HFFc6 (cell line): ENCODE measurements at regions not wholly inside any gene's neighbourhood (a gene's known extent, or its start where the extent isn't known, plus 50 kb on each side); places are given as distances from the start of the nearest gene placed in this dataset.

ENCODE experiments used
- DNase-seq: peaks from one replicate; pipeline ENCODE4 v3.0.0-alpha.2; 2018
- H3K27ac Mint-ChIP-seq: 2 replicates; pipeline ENCODE4 v1.8.0; 2020; ENCODE audit warnings: mild to moderate bottlenecking, mixed read lengths
- H3K27me3 Mint-ChIP-seq: 2 replicates; pipeline ENCODE4 v1.8.0; 2021; ENCODE audit warnings: mild to moderate bottlenecking, moderate library complexity, mixed read lengths; ENCODE audit not compliant: insufficient read depth
- H3K36me3 Mint-ChIP-seq: 2 replicates; pipeline ENCODE4 v1.8.0; 2021; ENCODE audit warnings: low read depth, mixed read lengths
- H3K4me1 Mint-ChIP-seq: 2 replicates; pipeline ENCODE4 v1.8.0; 2020; ENCODE audit warnings: low read depth, mixed read lengths
- H3K4me3 Mint-ChIP-seq: 2 replicates; pipeline ENCODE4 v1.8.0; 2020; ENCODE audit warnings: mild to moderate bottlenecking, moderate library complexity, mixed read lengths
- H3K9me3 Mint-ChIP-seq: 2 replicates; pipeline ENCODE4 v1.8.0; 2020; ENCODE audit warnings: mild to moderate bottlenecking, mixed read lengths
- TF ChIP-seq, protein P1 (sequence below): fragments of 200-600 bp; sonication (generic); IDR thresholded peaks from 2 replicates; pipeline ENCODE4 v1.5.0; 2021; ENCODE audit warnings: antibody characterized with exemption, mild to moderate bottlenecking

DNA sequence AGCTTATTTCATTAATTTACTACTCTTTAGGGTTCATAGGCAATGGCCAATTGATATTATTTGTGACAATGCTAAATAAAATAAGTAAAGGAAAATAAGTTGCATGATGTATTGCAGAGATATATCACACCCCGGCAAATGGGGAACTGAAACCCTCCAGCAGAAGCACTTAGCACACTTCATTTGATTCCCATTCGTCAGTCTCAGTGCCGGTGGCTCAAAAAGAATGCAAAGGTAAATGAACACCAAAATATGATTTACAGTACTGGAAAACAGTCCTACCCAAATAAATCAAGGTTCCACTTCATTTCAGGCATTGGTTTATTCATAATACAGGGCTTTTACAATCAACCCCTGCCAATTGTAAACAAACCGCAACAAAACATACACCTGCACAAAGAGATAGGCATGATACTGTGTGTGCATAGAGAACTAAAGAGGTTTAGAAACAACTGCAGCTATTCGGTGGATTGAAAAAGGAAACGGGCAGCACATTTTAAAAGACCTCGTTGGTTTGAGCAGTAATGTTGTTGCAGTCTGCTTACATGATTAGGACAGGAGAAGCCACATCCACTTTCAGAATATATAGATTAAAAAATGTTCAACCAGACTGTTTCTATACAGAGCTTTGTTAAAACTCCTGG is 1019.2 kb downstream of the TTLL7 start:
- peaks cover 23% of the 10 kb centered on the region for H3K9me3 Mint-ChIP-seq
- TF ChIP-seq, protein P1, sequence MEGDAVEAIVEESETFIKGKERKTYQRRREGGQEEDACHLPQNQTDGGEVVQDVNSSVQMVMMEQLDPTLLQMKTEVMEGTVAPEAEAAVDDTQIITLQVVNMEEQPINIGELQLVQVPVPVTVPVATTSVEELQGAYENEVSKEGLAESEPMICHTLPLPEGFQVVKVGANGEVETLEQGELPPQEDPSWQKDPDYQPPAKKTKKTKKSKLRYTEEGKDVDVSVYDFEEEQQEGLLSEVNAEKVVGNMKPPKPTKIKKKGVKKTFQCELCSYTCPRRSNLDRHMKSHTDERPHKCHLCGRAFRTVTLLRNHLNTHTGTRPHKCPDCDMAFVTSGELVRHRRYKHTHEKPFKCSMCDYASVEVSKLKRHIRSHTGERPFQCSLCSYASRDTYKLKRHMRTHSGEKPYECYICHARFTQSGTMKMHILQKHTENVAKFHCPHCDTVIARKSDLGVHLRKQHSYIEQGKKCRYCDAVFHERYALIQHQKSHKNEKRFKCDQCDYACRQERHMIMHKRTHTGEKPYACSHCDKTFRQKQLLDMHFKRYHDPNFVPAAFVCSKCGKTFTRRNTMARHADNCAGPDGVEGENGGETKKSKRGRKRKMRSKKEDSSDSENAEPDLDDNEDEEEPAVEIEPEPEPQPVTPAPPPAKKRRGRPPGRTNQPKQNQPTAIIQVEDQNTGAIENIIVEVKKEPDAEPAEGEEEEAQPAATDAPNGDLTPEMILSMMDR, result no peak
- no peaks in the 10 kb centered on the region for H3K36me3 Mint-ChIP-seq
- no peaks in the 10 kb centered on the region for H3K4me1 Mint-ChIP-seq
- no peaks in the 10 kb centered on the region for H3K27me3 Mint-ChIP-seq
- no peak for DNase-seq
- no peak overlapping the region for H3K4me3 Mint-ChIP-seq
- no peak overlapping the region for H3K27ac Mint-ChIP-seq

DNA sequence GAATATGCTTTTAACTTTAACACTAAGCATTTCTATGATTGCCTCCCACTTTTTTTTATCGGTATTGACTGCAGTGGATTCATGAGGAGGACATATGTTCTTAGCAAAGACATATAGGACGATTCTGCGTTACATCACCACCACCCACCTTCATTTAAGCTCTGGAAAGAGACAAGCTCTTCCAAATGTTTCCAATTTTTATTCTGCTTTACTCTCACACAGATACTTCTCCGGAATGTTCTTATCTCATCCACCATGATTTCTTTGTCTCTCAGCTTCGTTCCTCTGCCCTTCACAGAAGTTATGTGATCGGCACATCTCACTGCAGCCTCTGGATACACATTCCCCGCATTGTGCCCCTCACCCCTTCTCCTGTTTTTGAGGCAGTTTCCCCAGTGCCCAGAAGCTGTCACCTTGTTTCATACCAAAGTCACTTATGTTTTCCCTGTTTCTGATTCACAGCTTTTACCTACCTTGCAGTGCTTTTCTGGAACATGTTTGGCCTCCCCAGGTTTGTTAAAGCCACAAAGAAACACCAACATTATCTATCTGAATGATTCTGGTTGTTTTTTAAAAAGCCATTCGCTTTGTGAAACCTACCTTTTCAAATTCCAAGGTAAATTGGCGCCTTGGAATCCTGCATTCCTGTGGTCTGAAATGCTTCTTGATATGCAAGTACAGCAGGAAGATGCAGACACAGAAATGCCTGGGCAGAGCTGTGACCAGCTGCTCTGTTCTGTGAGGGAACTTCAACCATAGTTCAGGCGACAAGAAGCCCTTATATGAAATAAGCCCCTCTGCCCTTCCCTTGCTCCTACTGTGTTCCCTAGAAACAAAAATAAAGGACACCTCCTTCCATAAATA is 1020.2 kb downstream of the TTLL7 start:
- H3K4me1 Mint-ChIP-seq, result no peaks in the 10 kb centered on the region
- H3K36me3 Mint-ChIP-seq, result peaks cover 4% of the 10 kb centered on the region; the same call in 1 of the 2 replicates
- no peak overlapping the region for H3K4me3 Mint-ChIP-seq
- H3K27ac Mint-ChIP-seq, result no peak overlapping the region
- no peak for DNase-seq
- no peaks in the 10 kb centered on the region for H3K27me3 Mint-ChIP-seq
- TF ChIP-seq, protein P1, result no peak
- H3K9me3 Mint-ChIP-seq, result peaks cover 27% of the 10 kb centered on the region

DNA sequence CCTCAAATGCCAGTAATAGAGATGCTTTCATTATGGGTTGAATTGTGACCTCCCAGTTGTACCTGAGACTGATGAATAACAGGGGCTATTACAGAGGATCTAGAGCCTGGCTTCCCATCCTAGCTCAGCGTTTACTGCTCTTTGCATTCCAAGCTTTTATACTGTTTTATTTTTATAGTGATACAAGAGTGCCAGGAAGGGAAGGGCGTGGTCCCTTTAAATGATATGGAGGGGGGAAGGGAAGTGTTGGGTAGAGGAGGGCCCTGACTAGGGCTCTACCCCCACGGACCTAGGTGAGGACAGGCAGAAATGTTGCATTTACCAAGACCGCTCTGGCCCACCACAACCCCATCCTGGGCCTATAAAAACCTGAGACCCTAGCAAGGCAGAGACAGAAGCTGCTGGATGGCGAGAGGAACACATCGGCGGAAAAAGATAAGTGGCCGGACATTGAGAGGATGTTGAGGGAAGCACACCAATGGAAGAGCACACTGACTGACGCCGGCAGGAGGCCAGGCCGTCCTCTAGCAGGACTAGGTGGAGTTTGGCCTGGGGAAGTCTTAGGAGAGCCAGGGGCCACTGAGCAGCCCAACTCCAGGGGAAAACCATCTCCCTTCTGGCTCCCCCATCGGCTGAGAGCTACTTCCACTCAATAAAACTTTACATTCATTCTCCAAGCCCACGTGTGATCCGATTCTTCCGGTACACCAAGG is 1025.9 kb downstream of the TTLL7 start:
- DNase-seq, result no peak
- TF ChIP-seq, protein P1, result no peak
- Mint-ChIP-seq H3K27me3 (no peaks in the 10 kb centered on the region; the same call in 1 of the 2 replicates), H3K9me3 (peaks cover 28% of the 10 kb centered on the region), H3K4me3 (no peak overlapping the region), H3K36me3 (peaks cover 4% of the 10 kb centered on the region; the same call in 1 of the 2 replicates), H3K27ac (no peak overlapping the region), H3K4me1 (no peaks in the 10 kb centered on the region)

DNA sequence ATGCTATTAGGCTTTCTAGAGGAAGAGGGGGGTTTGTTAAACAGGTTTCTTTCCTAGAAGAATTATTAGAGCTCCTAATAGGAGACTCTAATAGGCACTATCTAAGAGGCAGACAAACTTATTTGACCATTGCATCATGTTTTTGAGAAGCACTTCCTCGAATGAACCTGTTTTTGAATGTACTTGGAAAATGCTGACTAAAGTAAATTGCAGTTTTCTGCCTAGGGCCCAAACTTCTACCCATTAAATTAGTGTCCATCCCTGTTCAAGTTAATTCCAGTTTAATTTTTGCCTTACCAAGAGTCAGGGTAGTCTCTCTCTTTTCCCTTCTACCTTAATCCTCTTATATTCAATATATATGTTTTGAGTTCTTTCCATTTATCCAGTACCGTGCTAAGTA is 1029.6 kb downstream of the TTLL7 start:
- Mint-ChIP-seq H3K36me3 (peaks cover 4% of the 10 kb centered on the region; the same call in 1 of the 2 replicates), H3K9me3 (peaks cover 25% of the 10 kb centered on the region), H3K4me1 (no peaks in the 10 kb centered on the region), H3K27ac (no peak overlapping the region), H3K27me3 (no peaks in the 10 kb centered on the region; the same call in 1 of the 2 replicates), H3K4me3 (no peak overlapping the region)
- TF ChIP-seq, protein P1, result no peak
- DNase-seq, result no peak

DNA sequence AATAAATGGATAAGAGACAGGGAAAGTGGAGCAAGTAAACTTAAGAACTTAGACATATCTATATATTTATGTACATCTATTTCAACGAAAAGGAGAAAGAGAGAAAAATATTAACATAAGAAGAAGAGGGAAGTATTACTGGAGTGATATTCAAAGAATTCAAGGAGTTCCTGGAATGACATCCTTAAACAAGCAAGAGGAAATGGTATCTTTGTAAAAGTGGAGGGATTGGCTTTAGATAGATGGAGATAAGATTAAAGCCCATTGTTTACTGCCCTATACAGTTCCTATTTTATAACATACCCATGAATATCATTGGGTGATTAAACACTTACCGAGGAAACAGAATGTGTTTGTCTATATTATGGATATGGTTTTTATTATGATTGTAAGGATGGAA is 1036.3 kb downstream of the TTLL7 start:
- TF ChIP-seq, protein P1, result no peak
- no peak for DNase-seq
- no peaks in the 10 kb centered on the region for H3K36me3 Mint-ChIP-seq
- no peak overlapping the region for H3K4me3 Mint-ChIP-seq
- H3K27ac Mint-ChIP-seq, result no peak overlapping the region
- H3K27me3 Mint-ChIP-seq, result no peaks in the 10 kb centered on the region
- H3K9me3 Mint-ChIP-seq, result peaks cover 10% of the 10 kb centered on the region
- H3K4me1 Mint-ChIP-seq, result no peaks in the 10 kb centered on the region
